Smooth muscle cell (in vitro differentiated cells): ENCODE measurements at regions not wholly inside any gene's neighbourhood (a gene's known extent, or its start where the extent isn't known, plus 50 kb on each side); places are given as distances from the start of the nearest gene placed in this dataset.

Experiments used
- DNase-seq: peaks from one replicate; lab custom pipeline; 2025; ENCODE audit not compliant: unreplicated experiment; lab: John Stamatoyannopoulos, UW
- H2AFZ ChIP-seq: fragments of 200-600 bp; sonication (generic); 2 replicates; pipeline ENCODE4 v1.6.0; 2016; ENCODE audit warnings: antibody characterized with exemption, low read depth, mild to moderate bottlenecking
- H3F3A ChIP-seq: fragments of 200-600 bp; sonication (generic); 2 replicates; pipeline ENCODE4 v1.6.0; 2017; ENCODE audit warnings: antibody characterized with exemption, low read depth
- H3K27ac ChIP-seq: fragments of 200-600 bp; sonication (generic); 2 replicates; pipeline ENCODE4 v1.5.1; 2016; ENCODE audit warnings: low read depth, mild to moderate bottlenecking
- H3K27me3 ChIP-seq: fragments of 200-600 bp; sonication (generic); 2 replicates; pipeline ENCODE4 v1.6.1; 2016; ENCODE audit warnings: low read depth, mild to moderate bottlenecking
- H3K36me3 ChIP-seq: fragments of 200-600 bp; sonication (generic); 2 replicates; pipeline ENCODE4 v1.5.1; 2016; ENCODE audit warnings: low read depth
- H3K4me1 ChIP-seq: fragments of 200-600 bp; sonication (generic); 2 replicates; pipeline ENCODE4 v1.5.1; 2016; ENCODE audit warnings: low read depth
- H3K4me2 ChIP-seq: fragments of 200-600 bp; sonication (generic); 2 replicates; pipeline ENCODE4 v1.6.0; 2016; ENCODE audit warnings: mild to moderate bottlenecking
- H3K4me3 ChIP-seq: fragments of 200-600 bp; sonication (generic); 2 replicates; pipeline ENCODE4 v1.5.1; 2016; ENCODE audit warnings: mild to moderate bottlenecking
- H3K79me2 ChIP-seq: fragments of 200-600 bp; sonication (generic); 2 replicates; pipeline ENCODE4 v1.6.0; 2016; ENCODE audit warnings: low read depth, mild to moderate bottlenecking
- H3K9ac ChIP-seq: fragments of 200-600 bp; sonication (generic); 2 replicates; pipeline ENCODE4 v1.6.0; 2016; ENCODE audit warnings: low read depth
- H3K9me3 ChIP-seq: fragments of 200-600 bp; sonication (generic); replicated peaks from 2 replicates; pipeline ENCODE4 v1.5.1; 2016; ENCODE audit warnings: low read depth
- H4K20me1 ChIP-seq: fragments of 200-600 bp; sonication (generic); 2 replicates; pipeline ENCODE4 v1.6.0; 2016; ENCODE audit warnings: low read depth
- WGBS: methylation state at CpG from one replicate; pipeline ENCODE4 v1.1.7; 2016; ENCODE audit warnings: low lambda C conversion rate; 5-methylcytosine and 5-hydroxymethylcytosine counted together
- TF ChIP-seq, protein P1 (sequence below): fragments of 200-600 bp; sonication (generic); IDR thresholded peaks from 2 replicates; pipeline ENCODE4 v1.5.1; 2017; ENCODE audit warnings: borderline replicate concordance, mild to moderate bottlenecking, antibody characterized with exemption; ENCODE audit not compliant: insufficient read depth, poor library complexity, severe bottlenecking

DNA sequence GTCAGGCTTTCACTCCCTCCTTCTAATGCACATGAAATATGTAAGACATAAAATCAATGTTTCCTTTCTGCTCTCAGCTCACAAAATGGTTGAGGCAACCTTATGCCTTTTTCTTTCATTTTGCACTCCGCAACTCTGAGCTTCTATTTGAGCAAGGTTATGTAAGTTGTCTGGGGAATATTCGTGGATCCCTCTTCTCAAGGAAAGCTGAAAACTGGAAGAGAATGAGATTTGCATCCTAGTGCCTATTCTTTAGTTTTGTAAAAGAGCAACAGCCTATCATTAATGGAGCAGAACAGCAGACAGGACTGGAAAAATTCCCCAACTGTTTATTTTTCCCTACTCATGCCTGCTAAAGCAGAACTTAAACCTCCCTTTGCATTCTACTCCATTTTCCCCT lies 141.7 kb downstream of the FAM76B start:
- Histone ChIP-seq H3K79me2 (no peaks in the 10 kb centered on the region), H3K4me1 (peaks cover 14% of the 10 kb centered on the region), H3K27ac (peak overlapping the region; percentile 30), H3K36me3 (no peaks in the 10 kb centered on the region), H3K4me3 (no peak overlapping the region), H3F3A (peaks cover 12% of the 10 kb centered on the region), H2AFZ (peak overlapping the region; percentile 87), H3K9me3 (peaks cover 5% of the 10 kb centered on the region), H3K9ac (no peak overlapping the region), H4K20me1 (no peaks in the 10 kb centered on the region), H3K4me2 (peak overlapping the region; percentile 41), H3K27me3 (no peaks in the 10 kb centered on the region)
- 82% methylated on average over 2 of the region's 2 CpGs for WGBS
- DNase-seq = no peak
- TF ChIP-seq, protein P1, sequence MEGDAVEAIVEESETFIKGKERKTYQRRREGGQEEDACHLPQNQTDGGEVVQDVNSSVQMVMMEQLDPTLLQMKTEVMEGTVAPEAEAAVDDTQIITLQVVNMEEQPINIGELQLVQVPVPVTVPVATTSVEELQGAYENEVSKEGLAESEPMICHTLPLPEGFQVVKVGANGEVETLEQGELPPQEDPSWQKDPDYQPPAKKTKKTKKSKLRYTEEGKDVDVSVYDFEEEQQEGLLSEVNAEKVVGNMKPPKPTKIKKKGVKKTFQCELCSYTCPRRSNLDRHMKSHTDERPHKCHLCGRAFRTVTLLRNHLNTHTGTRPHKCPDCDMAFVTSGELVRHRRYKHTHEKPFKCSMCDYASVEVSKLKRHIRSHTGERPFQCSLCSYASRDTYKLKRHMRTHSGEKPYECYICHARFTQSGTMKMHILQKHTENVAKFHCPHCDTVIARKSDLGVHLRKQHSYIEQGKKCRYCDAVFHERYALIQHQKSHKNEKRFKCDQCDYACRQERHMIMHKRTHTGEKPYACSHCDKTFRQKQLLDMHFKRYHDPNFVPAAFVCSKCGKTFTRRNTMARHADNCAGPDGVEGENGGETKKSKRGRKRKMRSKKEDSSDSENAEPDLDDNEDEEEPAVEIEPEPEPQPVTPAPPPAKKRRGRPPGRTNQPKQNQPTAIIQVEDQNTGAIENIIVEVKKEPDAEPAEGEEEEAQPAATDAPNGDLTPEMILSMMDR = no peak

DNA sequence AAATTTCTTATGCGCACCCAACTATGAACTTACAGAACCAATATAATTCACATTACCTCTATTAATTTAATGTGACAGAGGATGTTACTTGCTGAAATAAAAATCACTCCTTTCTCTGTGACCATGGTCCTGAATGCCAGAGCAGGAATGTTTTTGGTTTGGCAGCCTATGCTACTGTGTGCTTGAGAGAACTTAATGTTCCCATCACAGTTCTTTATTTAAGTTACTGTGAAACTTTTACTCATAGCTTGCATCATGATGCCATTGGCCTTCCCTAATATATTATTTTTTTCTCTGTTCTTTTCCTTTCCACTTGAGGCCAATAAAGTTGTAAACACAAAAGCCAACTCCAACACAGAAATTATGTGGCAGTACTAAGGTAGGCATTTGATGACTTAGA lies 142.2 kb downstream of the FAM76B start:
- 100% methylated on average over 1 of the region's 1 CpG for WGBS
- Histone ChIP-seq H4K20me1 (no peaks in the 10 kb centered on the region), H3K4me3 (no peak overlapping the region), H3K27me3 (no peaks in the 10 kb centered on the region), H3F3A (peaks cover 12% of the 10 kb centered on the region), H3K4me2 (peak overlapping the region; percentile 41), H2AFZ (peak overlapping the region; percentile 87), H3K9ac (no peak overlapping the region), H3K79me2 (no peaks in the 10 kb centered on the region), H3K9me3 (peaks cover 5% of the 10 kb centered on the region), H3K27ac (peak overlapping the region; percentile 30), H3K4me1 (peaks cover 14% of the 10 kb centered on the region), H3K36me3 (no peaks in the 10 kb centered on the region)
- TF ChIP-seq, protein P1 = no peak
- DNase-seq = no peak

DNA sequence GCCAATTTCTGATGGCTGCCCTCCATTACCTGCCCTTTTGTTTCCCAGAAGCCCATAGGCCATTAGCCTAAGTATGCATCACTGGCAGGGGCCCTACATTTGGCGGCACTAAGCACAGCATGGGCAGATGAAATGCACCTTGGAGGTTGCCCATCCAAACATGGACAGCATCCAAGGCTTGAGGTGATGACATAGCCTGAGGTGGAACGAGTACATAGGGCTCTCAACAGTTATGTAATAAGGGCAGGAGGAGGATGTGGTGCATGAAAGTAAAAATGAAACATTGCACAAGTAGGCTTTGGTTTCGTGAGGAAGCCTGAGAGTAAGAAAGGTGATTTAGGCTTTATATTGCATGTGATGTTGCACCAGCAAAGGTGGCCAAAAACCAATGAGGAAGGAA lies 148.1 kb downstream of the FAM76B start:
- WGBS = 96% methylated on average over 3 of the region's 3 CpGs
- TF ChIP-seq, protein P1 = no peak

DNA sequence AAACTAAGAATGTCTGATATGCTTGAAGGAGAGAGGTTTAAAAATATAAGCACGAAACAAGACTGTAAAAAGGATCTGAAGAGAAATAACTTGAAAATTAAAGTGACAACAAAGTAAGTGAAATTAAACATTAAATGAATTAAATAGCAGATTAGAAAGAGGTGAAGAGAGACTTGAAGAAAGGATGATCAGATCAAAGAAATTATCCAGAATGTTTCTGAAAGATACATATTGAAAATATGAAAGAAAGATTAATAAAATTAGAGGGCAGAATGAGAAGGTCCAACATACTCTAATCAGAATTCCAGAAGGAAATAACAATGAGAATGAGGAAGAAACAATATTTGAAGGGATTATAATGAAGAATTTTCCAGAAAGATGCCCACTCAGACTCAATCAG lies 151.1 kb downstream of the FAM76B start:
- WGBS = 85% methylated on average over 1 of the region's 1 CpG
- H3K79me2 ChIP-seq = no peaks in the 10 kb centered on the region

More for the DNA sequence above, 148.1 kb downstream of the FAM76B start:
- Histone ChIP-seq H3K27me3 (no peaks in the 10 kb centered on the region), H4K20me1 (no peaks in the 10 kb centered on the region), H3F3A (no peaks in the 10 kb centered on the region), H2AFZ (no peak overlapping the region), H3K27ac (no peak overlapping the region), H3K9ac (no peak overlapping the region), H3K36me3 (no peaks in the 10 kb centered on the region), H3K4me2 (no peak overlapping the region), H3K4me3 (no peak overlapping the region), H3K9me3 (peaks cover 10% of the 10 kb centered on the region), H3K4me1 (no peaks in the 10 kb centered on the region), H3K79me2 (no peaks in the 10 kb centered on the region)
- DNase-seq = no peak

More for the DNA sequence above, 151.1 kb downstream of the FAM76B start:
- no peak overlapping the region for H3K4me3 ChIP-seq
- no peak overlapping the region for H3K27ac ChIP-seq
- no peaks in the 10 kb centered on the region for H4K20me1 ChIP-seq
- H3K9ac ChIP-seq = no peak overlapping the region
- no peak for DNase-seq
- H2AFZ ChIP-seq = no peak overlapping the region
- H3F3A ChIP-seq = no peaks in the 10 kb centered on the region
- H3K4me2 ChIP-seq = no peak overlapping the region
- peaks cover 7% of the 10 kb centered on the region for H3K9me3 ChIP-seq
- H3K36me3 ChIP-seq = no peaks in the 10 kb centered on the region
- H3K4me1 ChIP-seq = no peaks in the 10 kb centered on the region
- no peaks in the 10 kb centered on the region for H3K27me3 ChIP-seq
- TF ChIP-seq, protein P1 = no peak
